IMR-90 (cell line): ENCODE measurements at regions not wholly inside any gene's neighbourhood (a gene's known extent, or its start where the extent isn't known, plus 50 kb on each side); places are given as distances from the start of the nearest gene placed in this dataset.

Experiments
- ATAC-seq: fragments of 200-7000 bp; cut with Tn5 transposase; 2 replicates; pipeline ENCODE4 v1.9.1; 2020; ENCODE audit warnings: low read depth, mild to moderate bottlenecking, moderate library complexity
- BruUV-seq: library from RNA; stranded (reverse); fragments of 400-500 nt; replicated peaks from 2 replicates; lab custom pipeline; 2021; lab: Mats Ljungman, UMichigan
- CTCF ChIA-PET: fragments of 300-600 bp; formaldehyde crosslinking; extraction: SDS; loops from one replicate; lab custom pipeline; 2021; ENCODE audit warnings: antibody characterized with exemption; lab: Yijun Ruan, JAX
- POLR2A ChIA-PET: fragments of 300-600 bp; sonication (Branson Sonifier 250); formaldehyde crosslinking; loops from one replicate; lab custom pipeline; 2022; ENCODE audit warnings: antibody characterized with exemption; ENCODE audit not compliant: unreplicated experiment; lab: Charles Lee
- DNase-seq: peaks from one replicate; pipeline ENCODE4 v3.0.0; 2013
- H2AFZ ChIP-seq: replicated peaks from 2 replicates; pipeline ENCODE3; 2013; ENCODE audit warnings: low read length, mild to moderate bottlenecking; ENCODE audit not compliant: poor library complexity
- H2AK5ac ChIP-seq: 2 replicates; pipeline ENCODE4 v1.6.1; 2013; ENCODE audit warnings: low read depth, low read length, inconsistent platforms
- H2AK9ac ChIP-seq: replicated peaks from 2 replicates; pipeline ENCODE3; 2013; ENCODE audit warnings: mild to moderate bottlenecking, low read depth, low read length, moderate library complexity; ENCODE audit not compliant: poor library complexity
- H2BK120ac ChIP-seq: 2 replicates; pipeline ENCODE4 v1.6.1; 2013; ENCODE audit warnings: low read depth, low read length, inconsistent platforms
- H2BK15ac ChIP-seq: 3 replicates; pipeline ENCODE4 v1.6.1; 2013; ENCODE audit warnings: low read depth, low read length, inconsistent platforms
- H2BK20ac ChIP-seq: 2 replicates; pipeline ENCODE4 v1.6.1; 2013; ENCODE audit warnings: low read depth, mild to moderate bottlenecking, inconsistent platforms, low read length, moderate library complexity
- H2BK5ac ChIP-seq: 2 replicates; pipeline ENCODE4 v1.6.1; 2013; ENCODE audit warnings: mild to moderate bottlenecking, low read depth, low read length, inconsistent platforms; ENCODE audit not compliant: poor library complexity, severe bottlenecking
- H3K14ac ChIP-seq: replicated peaks from 2 replicates; pipeline ENCODE4 v1.6.1; 2013; ENCODE audit warnings: low read depth, low read length, inconsistent platforms
- H3K18ac ChIP-seq: 2 replicates; pipeline ENCODE4 v1.6.1; 2013; ENCODE audit warnings: low read depth, low read length, control low read depth
- H3K23ac ChIP-seq: 2 replicates; pipeline ENCODE4 v1.6.1; 2013; ENCODE audit warnings: low read depth, low read length, inconsistent platforms
- H3K27ac ChIP-seq: 2 replicates; pipeline ENCODE4 v1.5.1; 2013; ENCODE audit warnings: mild to moderate bottlenecking, control low read depth, low read length; ENCODE audit not compliant: insufficient read depth
- H3K27me3 ChIP-seq: 2 replicates; pipeline ENCODE4 v1.6.1; 2013; ENCODE audit warnings: low read length; ENCODE audit not compliant: control insufficient read depth, insufficient read depth
- H3K36me3 ChIP-seq: 2 replicates; pipeline ENCODE4 v1.6.1; 2013; ENCODE audit warnings: low read length, mixed read lengths; ENCODE audit not compliant: control insufficient read depth, insufficient read depth
- H3K4ac ChIP-seq: 2 replicates; pipeline ENCODE4 v1.6.1; 2013; ENCODE audit warnings: low read depth, low read length, inconsistent platforms
- H3K4me1 ChIP-seq: 2 replicates; pipeline ENCODE4 v1.6.1; 2013; ENCODE audit warnings: low read length, mixed read lengths; ENCODE audit not compliant: control insufficient read depth, insufficient read depth
- H3K4me2 ChIP-seq: 2 replicates; pipeline ENCODE4 v1.6.1; 2013; ENCODE audit warnings: low read depth, mild to moderate bottlenecking, control low read depth, low read length, moderate library complexity
- H3K4me3 ChIP-seq: 2 replicates; pipeline ENCODE4 v1.5.1; 2013; ENCODE audit warnings: low read depth, mild to moderate bottlenecking, control low read depth, low read length, moderate library complexity; ENCODE audit not compliant: insufficient read depth
- H3K56ac ChIP-seq: 2 replicates; pipeline ENCODE4 v1.6.1; 2013; ENCODE audit warnings: low read length, inconsistent platforms; ENCODE audit not compliant: insufficient read depth; ENCODE audit errors: extremely low read depth
- H3K79me1 ChIP-seq, 2 experiments: 2 replicates each; pipeline ENCODE4 v1.6.1; 2013; ENCODE audit warnings: low read length in 2 of 2, inconsistent platforms in 1 of 2, low read depth in 1 of 2
- H3K9ac ChIP-seq: 2 replicates; pipeline ENCODE4 v1.6.1; 2013; ENCODE audit warnings: low read depth, low read length, control low read depth
- H3K9me1 ChIP-seq: 2 replicates; pipeline ENCODE4 v1.6.1; 2013; ENCODE audit warnings: low read length, inconsistent platforms; ENCODE audit not compliant: insufficient read depth
- H3K9me3 ChIP-seq: 2 replicates; pipeline ENCODE4 v1.6.1; 2013; ENCODE audit warnings: low read length; ENCODE audit not compliant: control insufficient read depth, insufficient read depth
- H4K20me1 ChIP-seq: 2 replicates; pipeline ENCODE4 v1.6.1; 2013; ENCODE audit warnings: low read length, inconsistent platforms; ENCODE audit not compliant: insufficient read depth
- H4K5ac ChIP-seq: 2 replicates; pipeline ENCODE4 v1.6.1; 2013; ENCODE audit warnings: mild to moderate bottlenecking, low read depth, low read length, control low read depth
- H4K8ac ChIP-seq, 2 experiments: 2 replicates each; pipeline ENCODE4 v1.6.1; 2013; ENCODE audit warnings: low read depth in 2 of 2, low read length in 2 of 2, control low read depth in 1 of 2, inconsistent platforms in 1 of 2
- H4K91ac ChIP-seq: 2 replicates; pipeline ENCODE4 v1.6.1; 2013; ENCODE audit warnings: low read depth, low read length, inconsistent platforms; ENCODE audit not compliant: insufficient read depth
- MAZ ChIP-seq: IDR thresholded peaks from 2 replicates; pipeline ENCODE4 v1.6.1; 2012; ENCODE audit warnings: low read depth, mild to moderate bottlenecking, low read length, improper control_type of control experiment, moderate library complexity, borderline replicate concordance
- WGBS, 2 experiments: methylation state at CpG; one replicate each; pipeline versions ENCODE4 v1.1.5 to v1.1.7; 2013; ENCODE audit warnings: missing lambda C conversion rate in 2 of 2; ENCODE audit not compliant: insufficient read length in 1 of 2; ENCODE audit errors: extremely low coverage in 2 of 2; 5-methylcytosine and 5-hydroxymethylcytosine counted together
- dilution Hi-C: fragments of 300-500 bp; cut with HindIII; formaldehyde crosslinking; loops from one replicate; pipeline ENCODE4 v1.14.3; 2018; ENCODE audit warnings: low sequenced_read_pairs; ENCODE audit not compliant: unreplicated experiment
- in situ Hi-C: fragments of 300-500 bp; cut with MboI; formaldehyde crosslinking; loops from 3 replicates; pipeline ENCODE4 v1.14.3; 2019; ENCODE audit warnings: low sequenced_read_pairs, inconsistent platforms, mixed read lengths
- intact Hi-C: fragments of 100-400 bp; cut with micrococcal nuclease; formaldehyde crosslinking; loops from 2 replicates; pipeline ENCODE4 v1.10.0; 2022
- TF ChIP-seq, protein P1 (sequence below): conservative IDR thresholded peaks from 2 replicates; pipeline ENCODE4 v1.5.1; 2012; ENCODE audit warnings: mild to moderate bottlenecking, low read depth, low read length, improper control_type of control experiment

DNA sequence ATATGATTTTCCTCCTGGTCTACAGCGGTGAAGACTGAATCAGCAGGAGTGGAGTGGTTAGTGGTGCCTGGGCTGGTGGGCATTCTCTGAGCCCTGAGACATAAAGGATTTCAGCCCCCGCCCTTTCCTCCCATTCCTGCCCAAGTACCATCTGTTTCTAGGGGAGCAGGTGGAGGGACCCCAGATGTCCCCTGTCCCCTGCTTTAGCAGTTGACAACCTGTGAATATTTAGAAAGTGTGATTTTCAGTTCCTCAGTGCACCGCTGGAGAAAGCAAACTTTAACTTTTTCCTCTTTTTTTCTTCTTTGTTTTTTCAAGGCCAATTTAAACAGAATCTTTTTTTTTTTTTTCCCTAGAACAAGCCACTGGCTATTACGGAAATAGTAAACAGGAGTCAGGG, 163.8 kb upstream of the MYL2 start:
- no peak overlapping the region for H3K56ac ChIP-seq
- H3K23ac ChIP-seq, result no peak overlapping the region
- H2BK15ac ChIP-seq, result no peak overlapping the region
- ChIA-PET POLR2A (no interaction called here), CTCF (no interaction called here)
- no peaks in the 10 kb centered on the region for H3K79me1 ChIP-seq
- dilution Hi-C loops, result no loop called here
- DNase-seq (no peak), ATAC-seq (no peak)
- no CpG with 5 or more reads among the region's 4 CpGs for WGBS, 2 experiments
- no peak overlapping the region for H3K4me2 ChIP-seq
- intact Hi-C loops, result no loop called here
- H3K9me3 ChIP-seq, result no peaks in the 10 kb centered on the region
- no peak overlapping the region for H2BK5ac ChIP-seq
- H3K9me1 ChIP-seq, result no peaks in the 10 kb centered on the region
- no peak overlapping the region for H3K9ac ChIP-seq
- no peak overlapping the region for H4K8ac ChIP-seq
- no peak overlapping the region for H4K91ac ChIP-seq
- no TSS peak for BruUV-seq
- no peaks in the 10 kb centered on the region; the same call in 1 of the 2 replicates for H3K27me3 ChIP-seq
- no peak overlapping the region for H3K18ac ChIP-seq
- no peaks in the 10 kb centered on the region for H3K36me3 ChIP-seq
- no peak overlapping the region for H3K14ac ChIP-seq
- no peak overlapping the region for H2BK20ac ChIP-seq
- H2AFZ ChIP-seq, result no peak overlapping the region
- no peak overlapping the region for H3K4ac ChIP-seq
- H4K20me1 ChIP-seq, result no peaks in the 10 kb centered on the region
- H4K5ac ChIP-seq, result no peak overlapping the region
- no peak overlapping the region for H2AK9ac ChIP-seq
- no peaks in the 10 kb centered on the region for H3K4me1 ChIP-seq
- H3K27ac ChIP-seq, result no peak overlapping the region
- H2BK120ac ChIP-seq, result no peak overlapping the region
- TF ChIP-seq, protein P1, sequence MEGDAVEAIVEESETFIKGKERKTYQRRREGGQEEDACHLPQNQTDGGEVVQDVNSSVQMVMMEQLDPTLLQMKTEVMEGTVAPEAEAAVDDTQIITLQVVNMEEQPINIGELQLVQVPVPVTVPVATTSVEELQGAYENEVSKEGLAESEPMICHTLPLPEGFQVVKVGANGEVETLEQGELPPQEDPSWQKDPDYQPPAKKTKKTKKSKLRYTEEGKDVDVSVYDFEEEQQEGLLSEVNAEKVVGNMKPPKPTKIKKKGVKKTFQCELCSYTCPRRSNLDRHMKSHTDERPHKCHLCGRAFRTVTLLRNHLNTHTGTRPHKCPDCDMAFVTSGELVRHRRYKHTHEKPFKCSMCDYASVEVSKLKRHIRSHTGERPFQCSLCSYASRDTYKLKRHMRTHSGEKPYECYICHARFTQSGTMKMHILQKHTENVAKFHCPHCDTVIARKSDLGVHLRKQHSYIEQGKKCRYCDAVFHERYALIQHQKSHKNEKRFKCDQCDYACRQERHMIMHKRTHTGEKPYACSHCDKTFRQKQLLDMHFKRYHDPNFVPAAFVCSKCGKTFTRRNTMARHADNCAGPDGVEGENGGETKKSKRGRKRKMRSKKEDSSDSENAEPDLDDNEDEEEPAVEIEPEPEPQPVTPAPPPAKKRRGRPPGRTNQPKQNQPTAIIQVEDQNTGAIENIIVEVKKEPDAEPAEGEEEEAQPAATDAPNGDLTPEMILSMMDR, result no peak
- TF ChIP-seq MAZ, result no peak
- H2AK5ac ChIP-seq, result no peak overlapping the region
- in situ Hi-C loops, result no loop called here
- no peak overlapping the region for H3K4me3 ChIP-seq
